Kasumi-1 (cell line): ENCODE measurements at regions not wholly inside any gene's neighbourhood (a gene's known extent, or its start where the extent isn't known, plus 50 kb on each side); places are given as distances from the start of the nearest gene placed in this dataset.

Experiments used
- DNase-seq, 2 experiments: peaks; one replicate each; lab custom pipeline; 2025; lab: John Stamatoyannopoulos, UW

- no peak for DNase-seq
Measured at GRCh38 chr22:27144321-27144720, 486.9 kb downstream of the MIAT start.

- DNase-seq = no peak
Measured at GRCh38 chr22:27146866-27147633, 489.7 kb downstream of the MIAT start.

- no peak for DNase-seq
Measured at GRCh38 chr22:27148055-27148454, 490.7 kb downstream of the MIAT start.

GRCh38 chr22:27148886-27149470 lies 491.6 kb downstream of the MIAT start:
- no peak for DNase-seq

GRCh38 chr22:27149921-27150543 lies 492.6 kb downstream of the MIAT start:
- no peak for DNase-seq

- DNase-seq = peak in 1 of 2 experiments; percentile 8
Measured at GRCh38 chr22:27150544-27150941, 493.2 kb downstream of the MIAT start.

GRCh38 chr22:27151407-27151806 lies 494.0 kb downstream of the MIAT start:
- DNase-seq = no peak

- no peak for DNase-seq
Measured at GRCh38 chr22:27152033-27152432, 494.6 kb downstream of the MIAT start.

- DNase-seq = no peak
Measured at GRCh38 chr22:27152883-27153282, 495.5 kb downstream of the MIAT start.

- DNase-seq = no peak
Measured at GRCh38 chr22:27153386-27153785, 496.0 kb downstream of the MIAT start.

GRCh38 chr22:27154717-27155116 lies 497.3 kb downstream of the MIAT start:
- no peak for DNase-seq

- DNase-seq = no peak
Measured at GRCh38 chr22:27156821-27157489, 499.6 kb downstream of the MIAT start.

- DNase-seq = no peak
Measured at GRCh38 chr22:27157666-27158370, 500.4 kb downstream of the MIAT start.

- DNase-seq = no peak
Measured at GRCh38 chr22:27159016-27159415, 501.6 kb downstream of the MIAT start.

- no peak for DNase-seq
Measured at GRCh38 chr22:27159716-27160295, 502.4 kb downstream of the MIAT start.

GRCh38 chr22:27163162-27164137 lies 506.1 kb downstream of the MIAT start:
- no peak for DNase-seq

GRCh38 chr22:27164781-27165503 lies 507.6 kb downstream of the MIAT start:
- DNase-seq = no peak

GRCh38 chr22:27168681-27169080 lies 511.3 kb downstream of the MIAT start:
- no peak for DNase-seq

GRCh38 chr22:27170491-27170890 lies 513.1 kb downstream of the MIAT start:
- no peak for DNase-seq

- DNase-seq = no peak
Measured at GRCh38 chr22:27171212-27171611, 513.8 kb downstream of the MIAT start.
